ENCODE measurements at regions not wholly inside any gene's neighbourhood (a gene's known extent, or its start where the extent isn't known, plus 50 kb on each side); places are given as distances from the start of the nearest gene placed in this dataset.

DNA sequence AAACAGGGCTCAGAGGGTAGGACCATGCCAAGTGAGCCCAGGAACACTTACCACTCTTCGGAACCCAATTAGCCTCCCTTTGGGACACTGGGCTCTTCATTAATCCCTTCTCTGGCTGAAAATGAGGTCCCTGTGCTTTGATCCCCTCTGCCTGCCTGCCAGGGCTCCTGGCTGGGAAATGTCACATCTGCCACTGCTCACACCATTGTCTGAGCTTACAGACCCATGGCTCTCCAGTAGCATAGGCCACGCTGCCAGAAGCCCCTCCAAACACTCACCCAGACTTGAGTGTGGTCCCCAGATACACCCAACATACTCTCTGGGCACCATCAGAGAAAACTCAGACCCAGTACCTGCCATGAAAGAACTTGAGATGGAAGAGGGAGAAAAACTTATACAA lies 287.3 kb downstream of the XXYLT1 start:
- no peaks in the 10 kb centered on the region for H3K9me3 ChIP-seq (ENCODE audit: control extremely low read depth in 1 of 3, control insufficient read depth in 2 of 3, insufficient read depth in 1 of 3, low read length in 2 of 3)
- DNase-seq, result no peak
- no peak overlapping the region for H3K27ac Mint-ChIP-seq
- no peak overlapping the region for H2AFZ ChIP-seq (ENCODE audit: insufficient read depth, low read depth, low read length, poor library complexity, severe bottlenecking)
- H4K20me1 ChIP-seq (ENCODE audit: control insufficient read depth, insufficient read depth, low read length, poor library complexity, severe bottlenecking), result no peaks in the 10 kb centered on the region
- intact Hi-C loops (cut with micrococcal nuclease), result no loop called here
- H3K79me2 ChIP-seq (ENCODE audit: control insufficient read depth, insufficient read depth, low read length), result no peaks in the 10 kb centered on the region
- H3K4me1 Mint-ChIP-seq, result peaks cover 3% of the 10 kb centered on the region
- H3K9ac ChIP-seq (ENCODE audit: low read length), result no peak overlapping the region
- POLR2A ChIA-PET, result no interaction called here
- 89% methylated on average over 1 of the region's 2 CpGs for WGBS (ENCODE audit: insufficient coverage)
- TF ChIP-seq, protein P1, sequence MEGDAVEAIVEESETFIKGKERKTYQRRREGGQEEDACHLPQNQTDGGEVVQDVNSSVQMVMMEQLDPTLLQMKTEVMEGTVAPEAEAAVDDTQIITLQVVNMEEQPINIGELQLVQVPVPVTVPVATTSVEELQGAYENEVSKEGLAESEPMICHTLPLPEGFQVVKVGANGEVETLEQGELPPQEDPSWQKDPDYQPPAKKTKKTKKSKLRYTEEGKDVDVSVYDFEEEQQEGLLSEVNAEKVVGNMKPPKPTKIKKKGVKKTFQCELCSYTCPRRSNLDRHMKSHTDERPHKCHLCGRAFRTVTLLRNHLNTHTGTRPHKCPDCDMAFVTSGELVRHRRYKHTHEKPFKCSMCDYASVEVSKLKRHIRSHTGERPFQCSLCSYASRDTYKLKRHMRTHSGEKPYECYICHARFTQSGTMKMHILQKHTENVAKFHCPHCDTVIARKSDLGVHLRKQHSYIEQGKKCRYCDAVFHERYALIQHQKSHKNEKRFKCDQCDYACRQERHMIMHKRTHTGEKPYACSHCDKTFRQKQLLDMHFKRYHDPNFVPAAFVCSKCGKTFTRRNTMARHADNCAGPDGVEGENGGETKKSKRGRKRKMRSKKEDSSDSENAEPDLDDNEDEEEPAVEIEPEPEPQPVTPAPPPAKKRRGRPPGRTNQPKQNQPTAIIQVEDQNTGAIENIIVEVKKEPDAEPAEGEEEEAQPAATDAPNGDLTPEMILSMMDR (IDR thresholded peaks at IDR 0.05), result no peak
- no peak for ATAC-seq (ENCODE audit: low read depth)
- peaks cover 5 to 10% of the 10 kb centered on the region in 2 donors for H3K4me1 ChIP-seq (ENCODE audit: control insufficient read depth in 2 of 2, insufficient read depth in 2 of 2, low read length in 2 of 2)
- CTCF ChIA-PET, result interaction anchor here (1.4 kb wide), 1 partner anchor 301 kb away, joined by 4 read pairs; no protein-coding TSS in a partner anchor
- H3K27me3 ChIP-seq (replicated peaks in 1 of 4; ENCODE audit: control extremely low read depth in 1 of 4, control insufficient read depth in 3 of 4, insufficient read depth in 4 of 4, low read length in 3 of 4), result peaks cover 0 to 16% (median 4%) of the 10 kb centered on the region in 4 experiments
- H3K4me3 ChIP-seq (ENCODE audit: control extremely low read depth in 1 of 5, extremely low read depth in 1 of 5, insufficient read depth in 1 of 5, low read depth in 2 of 5, low read length in 4 of 5), result no peak overlapping the region
- H3K9me3 Mint-ChIP-seq (ENCODE audit: insufficient read depth), result no peaks in the 10 kb centered on the region
- H3K27ac ChIP-seq (ENCODE audit: low read length in 2 of 2), result no peak overlapping the region
- no peak overlapping the region for H3K4me3 Mint-ChIP-seq
- no peaks in the 10 kb centered on the region for H3K36me3 ChIP-seq (replicated peaks in 1 of 2; ENCODE audit: control extremely low read depth in 1 of 2, control insufficient read depth in 1 of 2, extremely low read depth in 1 of 2, insufficient read depth in 2 of 2, low read length in 1 of 2)
- H3K27me3 Mint-ChIP-seq, result peaks cover 14% of the 10 kb centered on the region
- H3K4me2 ChIP-seq (replicated peaks; ENCODE audit: low read depth, low read length, poor library complexity, severe bottlenecking), result no peak overlapping the region

DNA sequence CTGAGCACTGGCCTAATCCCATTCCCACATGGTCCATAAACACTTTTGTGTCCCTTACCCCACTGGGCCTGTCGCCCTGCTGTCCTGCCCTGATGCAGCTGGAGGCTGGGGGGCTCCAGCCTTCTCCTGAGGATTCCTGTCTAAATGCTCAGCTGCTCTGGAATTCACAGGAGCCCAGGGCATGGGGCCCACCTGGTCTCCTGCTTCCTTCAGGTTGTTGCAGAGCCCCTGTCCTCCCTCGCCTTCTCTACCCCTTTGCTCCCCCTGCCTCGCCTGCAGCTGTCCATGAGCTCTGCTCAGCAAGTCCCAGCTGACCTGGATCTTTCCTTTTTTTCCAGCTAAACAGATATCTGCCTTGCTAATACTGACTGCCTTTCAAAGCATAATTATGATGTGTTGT lies 286.9 kb downstream of the XXYLT1 start:
- 97% methylated on average over 2 of the region's 3 CpGs for WGBS (ENCODE audit: insufficient coverage)
- Mint-ChIP-seq H3K27me3 (peaks cover 14% of the 10 kb centered on the region), H3K9me3 (ENCODE audit: insufficient read depth) (no peaks in the 10 kb centered on the region), H3K4me3 (no peak overlapping the region), H3K27ac (no peak overlapping the region), H3K4me1 (peaks cover 3% of the 10 kb centered on the region)
- Histone ChIP-seq H3K79me2 (ENCODE audit: control insufficient read depth, insufficient read depth, low read length) (no peaks in the 10 kb centered on the region), H3K27me3 (replicated peaks in 1 of 4; ENCODE audit: control extremely low read depth in 1 of 4, control insufficient read depth in 3 of 4, insufficient read depth in 4 of 4, low read length in 3 of 4) (peaks cover 0 to 16% (median 4%) of the 10 kb centered on the region in 4 experiments), H3K4me3 (ENCODE audit: control extremely low read depth in 1 of 5, extremely low read depth in 1 of 5, insufficient read depth in 1 of 5, low read depth in 2 of 5, low read length in 4 of 5) (no peak overlapping the region), H3K9ac (ENCODE audit: low read length) (no peak overlapping the region), H4K20me1 (ENCODE audit: control insufficient read depth, insufficient read depth, low read length, poor library complexity, severe bottlenecking) (no peaks in the 10 kb centered on the region), H3K36me3 (replicated peaks in 1 of 2; ENCODE audit: control extremely low read depth in 1 of 2, control insufficient read depth in 1 of 2, extremely low read depth in 1 of 2, insufficient read depth in 2 of 2, low read length in 1 of 2) (no peaks in the 10 kb centered on the region), H3K9me3 (ENCODE audit: control extremely low read depth in 1 of 3, control insufficient read depth in 2 of 3, insufficient read depth in 1 of 3, low read length in 2 of 3) (no peaks in the 10 kb centered on the region), H2AFZ (ENCODE audit: insufficient read depth, low read depth, low read length, poor library complexity, severe bottlenecking) (no peak overlapping the region), H3K27ac (ENCODE audit: low read length in 2 of 2) (no peak overlapping the region), H3K4me2 (replicated peaks; ENCODE audit: low read depth, low read length, poor library complexity, severe bottlenecking) (no peak overlapping the region), H3K4me1 (ENCODE audit: control insufficient read depth in 2 of 2, insufficient read depth in 2 of 2, low read length in 2 of 2) (peaks cover 5 to 10% of the 10 kb centered on the region in 2 donors)
- no peak for DNase-seq
- no peak for TF ChIP-seq EZH2 (IDR thresholded peaks at IDR 0.05; ENCODE audit: borderline replicate concordance, insufficient read depth, low read depth, low read length, poor library complexity, severe bottlenecking)
- TF ChIP-seq, protein P1 (IDR thresholded peaks at IDR 0.05), result no peak
- ATAC-seq (ENCODE audit: low read depth), result no peak
- intact Hi-C loops (cut with micrococcal nuclease), result no loop called here
- POLR2A ChIA-PET, result no interaction called here
- CTCF ChIA-PET, result interaction anchor here (1.4 kb wide), 1 partner anchor 301 kb away, joined by 4 read pairs; no protein-coding TSS in a partner anchor

Measured in B cell (primary cell).